ENCODE measurements at regions not wholly inside any gene's neighbourhood (a gene's known extent, or its start where the extent isn't known, plus 50 kb on each side); places are given as distances from the start of the nearest gene placed in this dataset.

GRCh38 chr3:117549716-117550115 lies 840.1 kb downstream of the TUSC7 start:
- DNase-seq (ENCODE audit: low read depth, low spot score), result no peak

GRCh38 chr3:117550766-117551165 lies 841.2 kb downstream of the TUSC7 start:
- H3K4me3 ChIP-seq (ENCODE audit: low read depth, low read length), result no peak overlapping the region
- POLR2A ChIA-PET, result no interaction called here
- no peaks in the 10 kb centered on the region for H3K9me3 ChIP-seq (ENCODE audit: control insufficient read depth, insufficient read depth, low read length)
- H3K27me3 ChIP-seq (ENCODE audit: control insufficient read depth, insufficient read depth, low read length), result no peaks in the 10 kb centered on the region
- CTCF ChIA-PET, result interaction anchor here (1.0 to 2.2 kb wide), 3 partner anchors 10 to 154 kb away, joined by 3 to 5 read pairs (median 5); no protein-coding TSS in a partner anchor
- no peak for DNase-seq (ENCODE audit: low read depth, low spot score)
- TF ChIP-seq CTCF (IDR thresholded peaks at IDR 0.05; ENCODE audit: low read depth, low read length), result no peak
- H3K27ac ChIP-seq (ENCODE audit: low read depth, low read length), result no peak overlapping the region

More at GRCh38 chr3:117549716-117550115, 840.1 kb downstream of the TUSC7 start:
- ChIA-PET POLR2A (no interaction called here), CTCF (interaction anchor here (0.7 to 2.2 kb wide), 6 partner anchors 9 to 490 kb away, joined by 3 to 5 read pairs (median 3); no protein-coding TSS in a partner anchor)
- no peaks in the 10 kb centered on the region for H3K27me3 ChIP-seq (ENCODE audit: control insufficient read depth, insufficient read depth, low read length)
- H3K27ac ChIP-seq (ENCODE audit: low read depth, low read length), result no peak overlapping the region
- no peaks in the 10 kb centered on the region for H3K9me3 ChIP-seq (ENCODE audit: control insufficient read depth, insufficient read depth, low read length)
- no peak for TF ChIP-seq CTCF (IDR thresholded peaks at IDR 0.05; ENCODE audit: low read depth, low read length)
- no peak overlapping the region for H3K4me3 ChIP-seq (ENCODE audit: low read depth, low read length)

- no peak for TF ChIP-seq CTCF (IDR thresholded peaks at IDR 0.05; ENCODE audit: low read depth, low read length)
- CTCF ChIA-PET, result interaction anchor here (1.2 to 1.8 kb wide), 4 partner anchors 444 to 783 kb away, joined by 4 to 7 read pairs (median 5); no protein-coding TSS in a partner anchor
- Histone ChIP-seq H3K9me3 (ENCODE audit: control insufficient read depth, insufficient read depth, low read length) (no peaks in the 10 kb centered on the region), H3K27me3 (ENCODE audit: control insufficient read depth, insufficient read depth, low read length) (no peaks in the 10 kb centered on the region), H3K4me3 (ENCODE audit: low read depth, low read length) (no peak overlapping the region), H3K27ac (ENCODE audit: low read depth, low read length) (no peak overlapping the region)
- DNase-seq (ENCODE audit: low read depth, low spot score), result no peak
- POLR2A ChIA-PET, result no interaction called here
These were observed 843.9 kb downstream of the TUSC7 start for GRCh38 chr3:117553461-117553860.

- no peak overlapping the region for H3K4me3 ChIP-seq (ENCODE audit: low read depth, low read length)
- no peak overlapping the region for H3K27ac ChIP-seq (ENCODE audit: low read depth, low read length)
- H3K27me3 ChIP-seq (ENCODE audit: control insufficient read depth, insufficient read depth, low read length), result no peaks in the 10 kb centered on the region
- no peak for TF ChIP-seq CTCF (IDR thresholded peaks at IDR 0.05; ENCODE audit: low read depth, low read length)
- DNase-seq (ENCODE audit: low read depth, low spot score), result no peak
- CTCF ChIA-PET, result no interaction called here
- no peaks in the 10 kb centered on the region for H3K9me3 ChIP-seq (ENCODE audit: control insufficient read depth, insufficient read depth, low read length)
- POLR2A ChIA-PET, result no interaction called here
These were observed 847.2 kb downstream of the TUSC7 start for GRCh38 chr3:117556646-117557407.

GRCh38 chr3:117557464-117558090 lies 848.0 kb downstream of the TUSC7 start:
- ChIA-PET POLR2A (no interaction called here), CTCF (no interaction called here)
- Histone ChIP-seq H3K27ac (ENCODE audit: low read depth, low read length) (no peak overlapping the region), H3K27me3 (ENCODE audit: control insufficient read depth, insufficient read depth, low read length) (no peaks in the 10 kb centered on the region), H3K9me3 (ENCODE audit: control insufficient read depth, insufficient read depth, low read length) (no peaks in the 10 kb centered on the region), H3K4me3 (ENCODE audit: low read depth, low read length) (no peak overlapping the region)
- no peak for TF ChIP-seq CTCF (IDR thresholded peaks at IDR 0.05; ENCODE audit: low read depth, low read length)
- DNase-seq (ENCODE audit: low read depth, low spot score), result no peak
